Lower lobe of right lung (tissue), 2 donors: ENCODE measurements at regions not wholly inside any gene's neighbourhood (a gene's known extent, or its start where the extent isn't known, plus 50 kb on each side); places are given as distances from the start of the nearest gene placed in this dataset.
"Not testable (repeated sequence)": the region's sequence is repeated elsewhere in the genome, so short reads cannot be mapped to it uniquely, and the experiment has no call there.

Experiments
- ATAC-seq, 2 donors: fragments of 200-7000 bp; cut with Tn5 transposase; one replicate each; pipeline ENCODE4 v1.9.1; 2020 to 2022; ENCODE audit warnings: mild to moderate bottlenecking in 2 of 2, moderate library complexity in 2 of 2
- DNase-seq: peaks from one replicate; pipeline ENCODE4 v3.0.0-alpha.2; 2020
- H3K27ac ChIP-seq: fragments of 200-600 bp; one replicate; pipeline ENCODE4 v1.8.0; 2022
- H3K27me3 ChIP-seq: fragments of 200-600 bp; one replicate; pipeline ENCODE4 v1.8.0; 2022; ENCODE audit warnings: low read depth
- H3K36me3 ChIP-seq: fragments of 200-600 bp; one replicate; pipeline ENCODE4 v1.8.0; 2022; ENCODE audit warnings: mild to moderate bottlenecking
- H3K4me1 ChIP-seq: fragments of 200-600 bp; one replicate; pipeline ENCODE4 v1.8.0; 2022
- H3K4me3 ChIP-seq: fragments of 200-600 bp; one replicate; pipeline ENCODE4 v1.8.0; 2022; ENCODE audit warnings: mild to moderate bottlenecking
- H3K9me3 ChIP-seq: fragments of 200-600 bp; one replicate; pipeline ENCODE4 v1.8.0; 2022
- CTCF ChIP-seq: fragments of 200-600 bp; IDR thresholded peaks from one replicate; pipeline ENCODE4 v1.8.0; 2022; ENCODE audit warnings: antibody characterized with exemption, mild to moderate bottlenecking
- intact Hi-C: fragments of 100-400 bp; cut with DNase I; formaldehyde crosslinking; loops from one replicate; pipeline ENCODE4 v1.11.0; 2022
- donor health status: DM: no; HTN: yes; CAD: no; lungs with severe emphysema.

- Histone ChIP-seq H3K9me3 (no peaks in the 10 kb centered on the region), H3K36me3 (no peaks in the 10 kb centered on the region), H3K27ac (no peak overlapping the region), H3K4me3 (no peak overlapping the region), H3K27me3 (peaks cover 8% of the 10 kb centered on the region), H3K4me1 (peaks cover 5% of the 10 kb centered on the region)
- no peak for ATAC-seq
- no peak for DNase-seq
- no peak for TF ChIP-seq CTCF
- intact Hi-C loops: no loop called here
Measured at GRCh38 chr5:174575043-174575442, 149.3 kb upstream of the MSX2 start.

GRCh38 chr5:174576042-174576441 lies 148.3 kb upstream of the MSX2 start:
- no peaks in the 10 kb centered on the region for H3K9me3 ChIP-seq
- no peaks in the 10 kb centered on the region for H3K36me3 ChIP-seq
- DNase-seq: no peak
- TF ChIP-seq CTCF: no peak
- H3K4me1 ChIP-seq: peaks cover 5% of the 10 kb centered on the region
- intact Hi-C loops: no loop called here
- H3K4me3 ChIP-seq: no peak overlapping the region
- no peak overlapping the region for H3K27ac ChIP-seq
- peaks cover 8% of the 10 kb centered on the region for H3K27me3 ChIP-seq
- ATAC-seq: no peak

GRCh38 chr5:174581479-174581878 lies 142.9 kb upstream of the MSX2 start:
- Histone ChIP-seq H3K4me1 (no peaks in the 10 kb centered on the region), H3K36me3 (no peaks in the 10 kb centered on the region), H3K4me3 (no peak overlapping the region), H3K9me3 (no peaks in the 10 kb centered on the region), H3K27ac (no peak overlapping the region), H3K27me3 (peaks cover 8% of the 10 kb centered on the region)
- DNase-seq: no peak
- peak; percentile 43 for TF ChIP-seq CTCF
- ATAC-seq: no peak
- intact Hi-C loops: no loop called here

- H3K4me3 ChIP-seq: no peak overlapping the region
- H3K27ac ChIP-seq: no peak overlapping the region
- H3K4me1 ChIP-seq: no peaks in the 10 kb centered on the region
- H3K27me3 ChIP-seq: peaks cover 8% of the 10 kb centered on the region
- intact Hi-C loops: no loop called here
- no peaks in the 10 kb centered on the region for H3K9me3 ChIP-seq
- no peak for TF ChIP-seq CTCF
- DNase-seq (no peak), ATAC-seq (no peak)
- H3K36me3 ChIP-seq: no peaks in the 10 kb centered on the region
Measured at GRCh38 chr5:174581894-174582293, 142.5 kb upstream of the MSX2 start.

- intact Hi-C loops: no loop called here
- no peak for TF ChIP-seq CTCF
- Histone ChIP-seq H3K4me3 (no peak overlapping the region), H3K27ac (no peak overlapping the region), H3K4me1 (no peaks in the 10 kb centered on the region), H3K27me3 (peaks cover 4% of the 10 kb centered on the region), H3K9me3 (no peaks in the 10 kb centered on the region), H3K36me3 (no peaks in the 10 kb centered on the region)
- ATAC-seq (no peak), DNase-seq (no peak)
Measured at GRCh38 chr5:174583071-174583470, 141.3 kb upstream of the MSX2 start.

- H3K4me3 ChIP-seq: no peak overlapping the region
- no peaks in the 10 kb centered on the region for H3K9me3 ChIP-seq
- H3K27me3 ChIP-seq: peaks cover 4% of the 10 kb centered on the region
- ATAC-seq: no peak
- intact Hi-C loops: no loop called here
- TF ChIP-seq CTCF: no peak
- no peaks in the 10 kb centered on the region for H3K4me1 ChIP-seq
- no peak for DNase-seq
- no peaks in the 10 kb centered on the region for H3K36me3 ChIP-seq
- no peak overlapping the region for H3K27ac ChIP-seq
Measured at GRCh38 chr5:174585472-174585871, 138.9 kb upstream of the MSX2 start.

GRCh38 chr5:174586163-174586562 lies 138.2 kb upstream of the MSX2 start:
- H3K27me3 ChIP-seq, intact Hi-C loops, H3K4me1 ChIP-seq, H3K36me3 ChIP-seq, H3K9me3 ChIP-seq, ATAC-seq, H3K27ac ChIP-seq, H3K4me3 ChIP-seq, DNase-seq: not testable (repeated sequence)
